Heart right ventricle (tissue), 16 donors: ENCODE measurements at regions not wholly inside any gene's neighbourhood (a gene's known extent, or its start where the extent isn't known, plus 50 kb on each side); places are given as distances from the start of the nearest gene placed in this dataset.

Experiments used
- ATAC-seq, 8 donors: fragments of 200-7000 bp; cut with Tn5 transposase; one replicate each; pipeline ENCODE4 v1.9.1; 2020; ENCODE audit warnings: mild to moderate bottlenecking in 8 of 8, moderate library complexity in 8 of 8, moderate number of reproducible peaks in 1 of 8
- DNase-seq, 2 donors: peaks; one replicate each; pipeline ENCODE4 v3.0.0-alpha.2; 2020
- H3K27ac ChIP-seq, 10 donors: fragments of 200-600 bp; sonication (generic) in 2 of 10; one replicate each; pipeline versions ENCODE4 v1.5.0 to v1.8.0; 2020 to 2022; ENCODE audit warnings: mild to moderate bottlenecking in 3 of 10
- H3K27me3 ChIP-seq, 7 donors: fragments of 200-600 bp; one replicate each; pipeline ENCODE4 v1.8.0; 2021 to 2022; ENCODE audit warnings: mild to moderate bottlenecking in 2 of 7
- H3K36me3 ChIP-seq, 9 donors: fragments of 200-600 bp; sonication (generic) in 1 of 9; one replicate each; pipeline versions ENCODE4 v1.5.0 to v1.8.0; 2020 to 2022; ENCODE audit warnings: mild to moderate bottlenecking in 2 of 9
- H3K4me1 ChIP-seq, 9 donors: fragments of 200-600 bp; sonication (generic) in 1 of 9; one replicate each; pipeline versions ENCODE4 v1.5.0 to v1.8.0; 2020 to 2022; ENCODE audit warnings: mild to moderate bottlenecking in 4 of 9
- H3K4me3 ChIP-seq, 10 donors: fragments of 200-600 bp; sonication (generic) in 2 of 10; one replicate each; pipeline versions ENCODE4 v1.5.0 to v1.8.0; 2020 to 2022; ENCODE audit warnings: mild to moderate bottlenecking in 7 of 10, moderate library complexity in 2 of 10
- H3K9me3 ChIP-seq, 11 donors: fragments of 200-600 bp in 10 of 11; sonication (generic) in 2 of 11; one replicate each; pipeline versions ENCODE4 v1.5.0 to v1.8.0; 2013 to 2022; ENCODE audit warnings: mild to moderate bottlenecking in 2 of 11, control low read depth in 1 of 11, moderate library complexity in 1 of 11
- CTCF ChIP-seq, 9 donors: fragments of 200-600 bp; sonication (generic) in 2 of 9; IDR thresholded peaks; one replicate each; pipeline versions ENCODE4 v1.5.0 to v1.8.0; 2021 to 2022; ENCODE audit warnings: antibody characterized with exemption in 9 of 9, mild to moderate bottlenecking in 5 of 9, moderate library complexity in 1 of 9
- WGBS, 2 donors: extraction: QIAGEN DNeasy Blood & Tissue Kit; methylation state at CpG; one replicate each; pipeline ENCODE4 v1.1.7; 2013; ENCODE audit warnings: inconsistent platforms in 1 of 2; 5-methylcytosine and 5-hydroxymethylcytosine counted together
- intact Hi-C, 10 donors: fragments of 100-400 bp; cut with DNase I; formaldehyde crosslinking; loops; one replicate each; pipeline versions ENCODE4 v1.11.1 to v1.14.2; 2022
- donor health status: Arrhythmogenic right ventricular cardiomyopathy.
- donor health status: ischemic (EF 13 %, LVEDD 7.1; RV severe dilation, severe dysfunction).
- donor health status: healthy with polysubstance abuse.
- donor health status: DM: no; HTN: yes; CAD: no.
- donor health status: DM: no; HTN: no; CAD: no.
- donor health status: ischemic (EF 25% LVEDD 6.9; RV normal size, moderate dysfunction).
- donor health status: ischemic (EF 25% LVEDD 5.7; RV mildly dilated, moderate dysfunction).
- donor health status: healthy.
- donor health status: DM: yes; HTN: yes; CAD: no.
- donor health status: Ischemic cardiomyopathy.
- donor health status: ischemic (EF 35%, LVEDD 5.7; RV mildly dilated, moderate dysfunction).
- donor health status: nonischemic (EF 11% LVEDD 7.7; RV severe dilation, severe dysfunction).
- donor health status: DM: yes; HTN: yes; CAD: no.
- donor health status: PGD.
- donor health status: ischemic (EF 29% LVEDD 5.4; RV normal size, mild dysfunction).
- donor health status: nonischemic (EF 23%, LVEDD 6.1; RV moderate dilation, normal function).

GRCh38 chr6:145319605-145320004 is 415.7 kb downstream of the EPM2A start:
- Histone ChIP-seq H3K4me3 (no peak overlapping the region), H3K36me3 (no peaks in the 10 kb centered on the region), H3K9me3 (peaks cover 0 to 13% (median 0%) of the 10 kb centered on the region in 11 donors), H3K27me3 (no peaks in the 10 kb centered on the region), H3K27ac (no peak overlapping the region), H3K4me1 (peaks cover 0 to 13% (median 5%) of the 10 kb centered on the region in 9 donors)
- DNase-seq (no peak), ATAC-seq (no peak)
- intact Hi-C loops = no loop called here
- no peak for TF ChIP-seq CTCF (IDR thresholded peaks at IDR 0.05)
- WGBS, 2 donors = 92 to 94% methylated on average over 2 of the region's 2 CpGs

- intact Hi-C loops = no loop called here
- Histone ChIP-seq H3K4me3 (no peak overlapping the region), H3K36me3 (no peaks in the 10 kb centered on the region), H3K27ac (peak overlapping the region in 8 of 10 donors; percentile 58 to 81 (median 74)), H3K9me3 (no peaks in the 10 kb centered on the region), H3K27me3 (no peaks in the 10 kb centered on the region), H3K4me1 (peaks cover 0 to 17% (median 5%) of the 10 kb centered on the region in 9 donors)
- 67 to 81% methylated on average over 1 of the region's 1 CpG for WGBS, 2 donors
- TF ChIP-seq CTCF (IDR thresholded peaks at IDR 0.05) = no peak
- ATAC-seq = peak; percentile 61 to 97 (median 93)
- peak in 1 of 2 donors; percentile 4 for DNase-seq
Observed at GRCh38 chr6:145323646-145324045, 411.7 kb downstream of the EPM2A start.

- Histone ChIP-seq H3K36me3 (no peaks in the 10 kb centered on the region), H3K27ac (no peak overlapping the region), H3K27me3 (no peaks in the 10 kb centered on the region), H3K4me3 (no peak overlapping the region), H3K9me3 (no peaks in the 10 kb centered on the region), H3K4me1 (peaks cover 0 to 17% (median 5%) of the 10 kb centered on the region in 9 donors)
- ATAC-seq (no peak), DNase-seq (no peak)
- intact Hi-C loops = no loop called here
- no peak for TF ChIP-seq CTCF (IDR thresholded peaks at IDR 0.05)
- WGBS, 2 donors = 59 to 61% methylated on average over 2 of the region's 2 CpGs
Observed at GRCh38 chr6:145327586-145327985, 407.7 kb downstream of the EPM2A start.

- H3K4me1 ChIP-seq = peaks cover 0 to 12% (median 1%) of the 10 kb centered on the region in 9 donors
- no peaks in the 10 kb centered on the region for H3K36me3 ChIP-seq
- no peaks in the 10 kb centered on the region for H3K27me3 ChIP-seq
- no peak overlapping the region for H3K4me3 ChIP-seq
- WGBS, 2 donors = 46 to 67% methylated on average over 3 of the region's 3 CpGs
- TF ChIP-seq CTCF (IDR thresholded peaks at IDR 0.05) = no peak
- ATAC-seq (no peak), DNase-seq (no peak)
- intact Hi-C loops = no loop called here
- H3K9me3 ChIP-seq = no peaks in the 10 kb centered on the region
- H3K27ac ChIP-seq = no peak overlapping the region
Observed at GRCh38 chr6:145329257-145329656, 406.1 kb downstream of the EPM2A start.
